ENCODE measurements at regions not wholly inside any gene's neighbourhood (a gene's known extent, or its start where the extent isn't known, plus 50 kb on each side); places are given as distances from the start of the nearest gene placed in this dataset.

GRCh38 chr9:11432361-11432760 is 819.6 kb upstream of the PTPRD start:
- no peak for TF ChIP-seq CTCF (IDR thresholded peaks at IDR 0.05)
- no peak for TF ChIP-seq EP300 (IDR thresholded peaks at IDR 0.05)
- no peak for TF ChIP-seq POLR2A (IDR thresholded peaks at IDR 0.05)
- no peak for TF ChIP-seq POLR2AphosphoS5 (IDR thresholded peaks at IDR 0.05)

Data from gastroesophageal sphincter (tissue), 3 donors.